GM19324 (cell line): ENCODE measurements at regions not wholly inside any gene's neighbourhood (a gene's known extent, or its start where the extent isn't known, plus 50 kb on each side); places are given as distances from the start of the nearest gene placed in this dataset.

Experiments
- ATAC-seq: cut with Tn5 transposase; IDR thresholded peaks from one replicate; pipeline ENCODE4 v1.9.1; 2021; ENCODE audit warnings: mild to moderate bottlenecking, moderate library complexity; ENCODE audit not compliant: unreplicated experiment, low FRiP score

- ATAC-seq = no peak
Measured at GRCh38 chr13:67351909-67352308, 121.8 kb upstream of the PCDH9 start.

DNA sequence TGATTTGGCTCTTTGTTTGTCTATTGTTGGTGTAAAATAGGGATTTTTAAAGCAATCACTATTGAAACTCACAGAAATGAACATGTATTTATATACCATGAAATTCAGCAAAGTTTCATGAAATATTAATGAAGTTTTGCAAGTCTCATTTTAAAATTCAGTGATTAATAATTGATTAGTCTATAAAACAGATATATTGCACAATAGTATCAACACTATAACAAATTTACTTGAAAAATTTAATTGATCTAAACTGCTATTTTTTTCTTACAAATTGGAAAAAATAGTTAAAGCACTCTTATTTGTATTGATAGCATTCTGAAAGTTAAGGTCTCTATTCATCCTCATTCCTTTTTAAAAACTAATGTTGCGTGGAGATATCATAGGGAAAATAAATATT, 121.0 kb upstream of the PCDH9 start:
- no peak for ATAC-seq

DNA sequence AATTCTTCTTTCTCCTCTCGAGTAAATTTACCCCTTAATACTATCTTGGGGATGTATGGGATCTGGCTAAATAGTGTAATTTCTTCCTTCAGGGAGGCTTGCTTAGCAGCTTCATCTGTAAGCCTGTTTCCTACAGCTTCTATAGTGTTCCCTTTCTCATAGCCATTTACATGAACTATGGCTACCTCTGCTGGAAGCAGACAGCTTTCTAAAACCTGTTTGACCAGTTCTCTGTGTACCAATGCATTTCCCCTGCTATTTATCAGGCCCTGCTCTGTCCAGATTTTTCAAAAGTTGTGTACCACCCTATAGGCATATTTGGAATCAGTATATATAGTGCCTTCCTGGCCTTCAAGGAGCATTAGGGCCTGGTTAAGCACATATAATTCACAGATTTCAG, 113.6 kb upstream of the PCDH9 start:
- no peak for ATAC-seq

DNA sequence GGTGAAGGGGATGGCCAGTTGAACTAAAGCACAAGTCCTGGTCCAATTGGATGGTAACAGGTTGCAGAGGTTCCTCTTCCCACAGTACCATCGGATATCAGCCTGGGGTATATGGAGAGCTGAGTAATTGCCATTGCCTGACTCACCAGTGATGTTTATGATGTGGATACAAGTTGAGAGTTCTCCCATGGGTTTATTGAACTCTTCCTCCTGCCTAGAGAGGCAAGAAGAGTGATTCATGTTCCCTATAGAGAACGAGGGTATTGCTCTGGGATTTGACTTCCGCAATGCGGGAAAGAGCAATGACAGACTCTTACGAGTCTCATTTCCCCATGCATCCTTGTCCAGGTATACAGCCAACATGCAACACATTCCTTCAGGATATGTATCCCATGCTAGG, 111.3 kb upstream of the PCDH9 start:
- ATAC-seq = no peak

DNA sequence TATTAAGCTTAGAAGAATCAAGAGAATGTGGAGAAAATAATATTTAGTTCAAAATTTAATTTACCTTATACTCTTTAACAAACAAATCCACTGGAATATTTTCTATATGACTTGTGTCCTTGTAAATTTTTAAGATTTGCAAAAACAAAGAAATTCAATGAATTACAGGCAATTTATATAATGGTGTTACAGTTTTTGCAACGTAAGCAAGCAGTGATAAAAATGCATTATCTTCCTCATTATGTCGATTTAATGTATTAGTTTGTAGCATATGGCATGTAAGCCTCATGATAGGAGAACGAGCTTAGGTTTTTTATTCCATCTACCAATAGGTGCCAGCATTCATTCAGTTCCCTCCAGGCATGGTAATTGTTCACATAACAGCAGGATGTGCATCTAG, 100.0 kb upstream of the PCDH9 start:
- no peak for ATAC-seq

DNA sequence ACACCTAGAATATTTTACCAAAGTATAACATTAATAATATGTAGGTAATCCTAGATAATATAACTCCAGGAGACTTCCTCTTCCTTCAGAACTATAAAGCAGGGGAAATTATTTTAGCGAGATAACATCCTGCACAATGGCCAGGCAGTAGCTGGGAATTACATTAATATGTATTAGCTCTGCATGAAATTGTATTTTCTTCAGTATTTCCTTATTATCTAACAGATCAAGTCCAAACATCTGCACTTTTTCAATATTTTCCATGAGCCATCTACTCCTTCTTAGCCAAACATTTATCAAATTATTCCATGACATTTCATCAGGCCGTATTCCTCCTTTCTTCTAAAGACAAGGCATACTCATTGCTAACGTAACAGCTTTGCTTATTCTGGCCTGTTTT, 98.8 kb upstream of the PCDH9 start:
- no peak for ATAC-seq

- ATAC-seq = no peak
Measured at GRCh38 chr13:67318860-67319259, 88.7 kb upstream of the PCDH9 start.

DNA sequence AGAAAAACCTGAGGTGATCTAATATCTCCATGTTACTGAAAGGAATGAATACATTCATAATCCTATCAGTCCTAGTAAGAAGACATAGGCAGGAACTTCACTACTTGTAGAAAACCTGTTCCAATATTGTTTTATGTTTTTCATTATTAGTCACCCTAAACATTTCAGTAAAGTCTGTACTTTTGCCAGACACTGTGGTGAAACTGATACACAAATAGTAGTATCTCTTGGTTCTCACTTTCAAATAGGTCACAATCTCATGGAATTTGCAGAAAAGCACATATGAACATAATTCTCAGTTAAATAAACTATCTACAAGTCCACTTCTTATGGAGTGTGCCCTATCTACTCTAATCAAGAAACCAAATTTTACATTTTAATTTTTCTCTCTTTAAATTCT, 88.3 kb upstream of the PCDH9 start:
- no peak for ATAC-seq

DNA sequence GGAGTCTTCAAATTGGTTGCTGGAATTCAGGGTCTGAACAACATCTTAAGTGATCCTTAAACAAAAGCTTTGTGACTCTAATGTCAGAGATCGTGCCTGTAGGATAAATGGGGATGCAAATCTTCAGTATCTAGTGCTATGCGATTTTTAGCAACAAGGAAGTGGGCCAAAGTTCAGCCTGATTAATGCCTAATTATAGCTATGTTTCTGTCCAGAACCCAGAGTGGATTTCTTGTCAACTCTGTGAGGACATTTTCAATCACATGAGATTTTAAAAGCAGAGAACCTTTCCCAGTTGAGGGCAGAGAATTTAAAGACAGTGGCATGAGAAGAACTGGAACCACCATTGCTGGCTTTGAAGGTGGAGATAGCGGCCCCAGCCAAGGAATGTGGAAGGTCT, 84.3 kb upstream of the PCDH9 start:
- ATAC-seq = no peak

DNA sequence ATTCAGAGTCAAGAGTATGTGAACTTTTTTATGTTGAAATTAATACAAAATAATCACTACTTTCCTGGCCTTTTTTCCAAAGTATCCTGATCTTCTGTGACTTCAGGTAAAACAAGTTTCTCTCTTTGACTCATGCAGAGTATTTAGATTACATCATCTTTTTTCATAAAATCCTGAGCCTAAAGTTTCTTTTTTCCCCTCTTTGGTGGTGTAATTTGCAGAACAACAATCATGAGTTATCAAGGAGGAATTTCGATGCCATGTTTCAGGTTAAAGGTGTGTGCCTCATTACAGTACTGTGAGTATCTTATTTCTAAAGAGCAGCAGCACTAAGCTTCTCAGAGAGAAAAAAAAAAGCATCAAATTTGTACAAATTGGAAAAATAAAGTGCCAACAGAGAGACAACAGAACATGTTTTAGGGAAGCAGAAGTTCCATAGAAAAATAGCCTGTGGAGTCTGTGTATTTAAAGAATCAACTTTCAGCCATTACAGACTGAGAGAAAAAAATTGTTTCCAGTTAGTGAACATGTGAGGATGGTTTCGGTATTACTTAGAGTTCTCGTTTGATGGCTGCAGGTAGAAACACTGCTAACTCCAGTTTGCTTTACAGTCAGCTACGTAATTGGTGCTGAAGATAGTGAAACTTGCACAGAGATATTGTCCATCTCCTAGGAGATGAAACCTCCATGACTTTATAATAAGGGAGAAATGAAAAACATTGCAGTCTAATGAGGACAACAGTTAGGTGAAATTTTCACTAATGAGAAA, 78.1 kb upstream of the PCDH9 start:
- ATAC-seq = no peak

GRCh38 chr13:67306742-67307141, 76.6 kb upstream of the PCDH9 start:
- no peak for ATAC-seq

DNA sequence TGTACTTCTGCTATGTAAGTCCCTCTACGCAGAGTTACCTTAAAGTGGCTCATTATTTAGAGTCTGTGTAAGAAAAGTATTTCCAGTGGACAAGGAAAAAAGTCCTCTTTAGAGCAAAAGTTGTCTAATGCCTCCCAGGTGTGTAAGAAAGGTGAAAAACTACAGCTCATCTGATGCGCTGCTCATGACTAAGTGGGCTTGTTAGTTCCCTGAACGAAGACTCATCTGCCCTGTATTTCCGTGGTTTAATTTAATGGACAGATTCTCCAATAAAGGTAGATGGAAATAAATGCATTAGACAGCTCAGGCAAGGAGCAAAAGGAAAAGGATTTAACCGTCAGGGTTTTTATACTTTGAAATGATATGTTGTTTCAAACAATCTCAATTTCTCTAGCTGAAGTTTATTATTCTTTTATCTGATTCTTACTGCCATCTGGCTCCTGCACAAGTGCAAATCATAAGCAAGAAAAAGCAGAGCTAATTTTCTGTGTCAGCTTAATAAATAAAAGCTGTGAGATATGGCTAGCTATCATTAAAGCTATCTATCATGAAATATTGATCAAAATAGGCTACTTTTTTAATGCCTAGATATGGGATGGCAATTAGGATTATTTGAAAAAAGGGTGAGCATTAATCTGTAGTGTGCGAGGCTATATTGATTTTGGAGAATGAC, 73.7 kb upstream of the PCDH9 start:
- no peak for ATAC-seq

DNA sequence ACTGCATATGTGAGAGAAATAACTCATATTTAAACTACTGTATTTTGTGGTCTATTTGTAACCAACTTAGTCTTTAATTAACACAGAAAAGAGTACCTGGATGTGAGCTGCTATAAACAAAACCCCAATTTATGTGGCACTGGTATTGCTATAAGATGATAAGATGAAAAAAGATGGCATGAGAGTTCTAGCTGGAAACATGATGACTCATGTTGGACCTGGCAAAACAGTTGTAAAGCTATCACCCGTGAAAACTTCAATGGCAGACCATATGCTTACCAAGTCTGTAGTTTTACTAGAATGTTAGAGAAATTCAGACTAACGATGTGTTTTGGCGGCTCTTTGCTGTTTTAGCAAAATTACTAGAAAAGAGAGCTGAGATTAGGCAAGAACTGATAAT, 69.6 kb upstream of the PCDH9 start:
- ATAC-seq = no peak

DNA sequence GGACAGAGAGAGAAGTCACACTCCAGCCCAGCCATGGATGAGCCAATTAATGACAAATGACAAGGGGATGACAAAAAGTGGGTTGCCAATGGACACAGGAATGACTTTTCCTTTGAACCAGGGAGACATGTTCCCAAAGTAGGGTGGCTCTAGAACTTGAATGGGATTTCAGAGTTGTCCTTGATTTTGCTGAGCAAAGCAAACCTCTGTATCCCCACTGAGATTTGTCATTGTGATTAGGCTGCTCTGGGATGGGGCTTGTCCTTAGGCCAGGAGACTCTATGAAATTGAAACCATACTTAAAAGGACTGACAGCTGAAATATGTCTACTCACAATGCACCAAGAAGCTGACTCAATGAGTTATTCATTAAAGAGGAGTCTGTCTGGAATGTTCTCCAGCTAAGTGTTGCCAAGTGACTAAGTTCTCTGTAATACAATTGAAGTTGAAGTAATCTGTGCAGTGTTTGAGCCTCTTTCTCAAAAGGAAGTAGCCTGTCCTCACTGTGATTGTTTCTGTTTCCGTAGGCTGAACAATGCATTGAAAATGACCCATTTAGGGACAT, 69.0 kb upstream of the PCDH9 start:
- ATAC-seq = no peak

DNA sequence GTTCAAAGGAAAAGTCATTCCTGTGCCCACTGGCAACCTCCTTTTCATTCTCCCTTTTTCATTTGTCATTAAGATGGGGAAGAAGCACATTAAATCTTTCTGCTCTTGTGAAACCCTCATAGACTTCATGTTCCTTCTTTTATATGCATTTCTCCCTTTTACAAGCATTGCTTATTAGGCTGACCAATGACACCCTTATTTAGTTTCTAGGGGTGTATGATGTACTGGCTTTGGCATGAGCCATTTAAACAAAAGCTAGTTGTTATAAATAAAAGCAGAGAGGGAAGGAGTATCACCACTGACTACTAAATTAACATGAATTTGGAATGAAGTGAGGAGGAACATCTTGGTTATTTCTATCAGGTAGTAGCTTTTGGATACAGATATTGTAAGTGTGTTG, 68.2 kb upstream of the PCDH9 start:
- ATAC-seq = no peak

DNA sequence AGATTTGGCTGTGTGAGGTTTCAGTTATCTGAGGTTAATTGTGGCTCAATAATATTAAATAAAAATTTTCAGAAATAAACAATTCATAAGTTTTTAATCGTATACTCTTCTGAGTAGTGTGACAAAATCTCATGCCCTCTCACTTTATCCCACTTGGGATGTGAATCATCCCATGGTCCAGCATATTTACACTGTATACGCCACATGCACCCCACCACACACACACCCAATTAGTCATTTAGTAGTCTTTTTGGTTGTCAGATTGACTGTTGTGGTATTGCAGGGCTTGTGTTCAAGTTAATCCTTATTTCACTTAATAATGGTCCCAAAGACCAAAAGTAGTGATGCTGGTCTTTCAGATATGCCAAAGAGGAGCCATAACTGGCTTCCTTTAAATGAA, 66.4 kb upstream of the PCDH9 start:
- no peak for ATAC-seq

GRCh38 chr13:67292886-67293285, 62.8 kb upstream of the PCDH9 start:
- ATAC-seq = no peak

DNA sequence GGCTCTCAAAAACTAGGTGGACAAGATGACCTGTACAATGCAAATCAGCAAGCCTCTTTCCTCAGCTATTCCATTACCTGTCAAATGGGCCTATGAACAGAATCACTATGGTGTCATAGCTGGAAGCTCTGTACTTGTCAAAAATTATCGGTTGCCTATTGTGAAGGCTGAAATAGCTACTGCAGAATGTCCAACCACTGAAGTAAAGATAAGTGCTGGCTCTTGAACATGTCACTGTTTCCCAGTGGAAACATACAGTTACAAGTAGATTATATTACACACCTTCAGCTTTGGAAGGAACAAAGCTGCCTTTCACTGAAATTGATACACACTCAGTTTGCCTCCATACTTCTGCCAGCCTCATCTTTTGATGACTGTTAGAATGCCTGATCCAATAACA, 55.5 kb upstream of the PCDH9 start:
- no peak for ATAC-seq

- ATAC-seq = no peak
Measured at GRCh38 chr13:67283637-67284036, 53.5 kb upstream of the PCDH9 start.

DNA sequence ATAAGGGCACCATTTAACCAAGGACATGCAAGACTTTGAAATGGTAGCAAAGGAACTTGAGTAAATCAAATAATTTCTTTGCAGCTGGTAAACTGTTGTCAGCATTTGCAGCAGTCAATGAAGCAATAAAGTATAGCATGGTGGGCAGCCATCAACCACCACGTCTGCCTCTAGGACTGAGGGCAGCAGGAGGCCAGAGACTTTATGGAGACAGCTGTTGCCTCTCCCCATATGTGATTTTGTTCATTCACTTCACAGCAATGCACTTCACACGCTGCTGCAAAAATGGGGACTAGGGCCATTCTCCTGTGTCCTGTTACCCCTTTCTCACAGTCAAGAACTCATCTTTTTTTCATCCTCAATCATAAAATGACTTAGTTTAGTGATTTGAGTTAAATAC, 51.3 kb upstream of the PCDH9 start:
- no peak for ATAC-seq
